ENCODE measurements at regions not wholly inside any gene's neighbourhood (a gene's known extent, or its start where the extent isn't known, plus 50 kb on each side); places are given as distances from the start of the nearest gene placed in this dataset.
"Not testable (repeated sequence)": the region's sequence is repeated elsewhere in the genome, so short reads cannot be mapped to it uniquely, and the experiment has no call there.

- TF ChIP-seq CTCF (IDR thresholded peaks at IDR 0.05; ENCODE audit: low read depth, low read length) (no peak), EZH2phosphoT487 (IDR thresholded peaks at IDR 0.05; ENCODE audit: low read depth) (no peak)
- Histone ChIP-seq H3K9me3 (ENCODE audit: insufficient read depth, low read length) (no peaks in the 10 kb centered on the region), H3K79me2 (ENCODE audit: low read length) (no peaks in the 10 kb centered on the region), H3K4me1 (ENCODE audit: low read length) (no peaks in the 10 kb centered on the region), H3K4me2 (ENCODE audit: low read length) (no peak overlapping the region), H3K36me3 (replicated peaks; ENCODE audit: low read depth, low read length) (no peaks in the 10 kb centered on the region), H4K20me1 (ENCODE audit: insufficient read depth, low read length) (no peaks in the 10 kb centered on the region), H3K27ac (ENCODE audit: low read length) (no peak overlapping the region), H3K9ac (ENCODE audit: low read length) (no peak overlapping the region), H2AFZ (ENCODE audit: low read depth, low read length) (no peak overlapping the region), H3K27me3 (ENCODE audit: low read depth, low read length) (0 out of 2 replicates have a peak, but pooled peaks cover 4% of the 10 kb centered on the region), H3K4me3 (ENCODE audit: low read length) (no peak overlapping the region)
These were observed 191.3 kb upstream of the ARID1B start for GRCh38 chr6:156585859-156586258.

GRCh38 chr6:156584121-156584520, 193.1 kb upstream of the ARID1B start:
- not testable (repeated sequence) for H4K20me1 ChIP-seq (ENCODE audit: insufficient read depth, low read length); H3K4me2 ChIP-seq (ENCODE audit: low read length); H3K9ac ChIP-seq (ENCODE audit: low read length); H3K27me3 ChIP-seq (ENCODE audit: low read depth, low read length); H2AFZ ChIP-seq (ENCODE audit: low read depth, low read length); H3K9me3 ChIP-seq (ENCODE audit: insufficient read depth, low read length); H3K36me3 ChIP-seq (replicated peaks; ENCODE audit: low read depth, low read length); H3K4me3 ChIP-seq (ENCODE audit: low read length); H3K27ac ChIP-seq (ENCODE audit: low read length); H3K79me2 ChIP-seq (ENCODE audit: low read length); H3K4me1 ChIP-seq (ENCODE audit: low read length)

- H2AFZ ChIP-seq (ENCODE audit: low read depth, low read length) = no peak overlapping the region
- no peak overlapping the region for H3K27ac ChIP-seq (ENCODE audit: low read length)
- no peaks in the 10 kb centered on the region for H3K79me2 ChIP-seq (ENCODE audit: low read length)
- no peak overlapping the region for H3K4me2 ChIP-seq (ENCODE audit: low read length)
- H3K9ac ChIP-seq (ENCODE audit: low read length) = no peak overlapping the region
- no peak overlapping the region for H3K4me3 ChIP-seq (ENCODE audit: low read length)
- no peaks in the 10 kb centered on the region for H3K9me3 ChIP-seq (ENCODE audit: insufficient read depth, low read length)
- no peaks in the 10 kb centered on the region for H3K27me3 ChIP-seq (ENCODE audit: low read depth, low read length)
- no peaks in the 10 kb centered on the region for H4K20me1 ChIP-seq (ENCODE audit: insufficient read depth, low read length)
- no peak for TF ChIP-seq CTCF (IDR thresholded peaks at IDR 0.05; ENCODE audit: low read depth, low read length)
- no peak for TF ChIP-seq EZH2phosphoT487 (IDR thresholded peaks at IDR 0.05; ENCODE audit: low read depth)
- H3K4me1 ChIP-seq (ENCODE audit: low read length) = no peaks in the 10 kb centered on the region
- H3K36me3 ChIP-seq (replicated peaks; ENCODE audit: low read depth, low read length) = no peaks in the 10 kb centered on the region
These were observed 194.1 kb upstream of the ARID1B start for GRCh38 chr6:156583083-156583482.

- Histone ChIP-seq H4K20me1 (ENCODE audit: insufficient read depth, low read length) (no peaks in the 10 kb centered on the region), H3K27ac (ENCODE audit: low read length) (no peak overlapping the region), H3K27me3 (ENCODE audit: low read depth, low read length) (no peaks in the 10 kb centered on the region), H3K4me1 (ENCODE audit: low read length) (no peaks in the 10 kb centered on the region), H2AFZ (ENCODE audit: low read depth, low read length) (no peak overlapping the region), H3K9ac (ENCODE audit: low read length) (no peak overlapping the region), H3K4me3 (ENCODE audit: low read length) (no peak overlapping the region), H3K79me2 (ENCODE audit: low read length) (no peaks in the 10 kb centered on the region), H3K4me2 (ENCODE audit: low read length) (no peak overlapping the region), H3K9me3 (ENCODE audit: insufficient read depth, low read length) (no peaks in the 10 kb centered on the region), H3K36me3 (replicated peaks; ENCODE audit: low read depth, low read length) (no peaks in the 10 kb centered on the region)
- TF ChIP-seq EZH2phosphoT487 (IDR thresholded peaks at IDR 0.05; ENCODE audit: low read depth) (no peak), CTCF (IDR thresholded peaks at IDR 0.05; ENCODE audit: low read depth, low read length) (no peak)
These were observed 194.6 kb upstream of the ARID1B start for GRCh38 chr6:156582509-156582992.

- no peak overlapping the region for H3K27ac ChIP-seq (ENCODE audit: low read length)
- no peaks in the 10 kb centered on the region for H3K79me2 ChIP-seq (ENCODE audit: low read length)
- no peak overlapping the region for H3K4me2 ChIP-seq (ENCODE audit: low read length)
- H3K9me3 ChIP-seq (ENCODE audit: insufficient read depth, low read length) = no peaks in the 10 kb centered on the region
- no peak overlapping the region for H3K4me3 ChIP-seq (ENCODE audit: low read length)
- H3K4me1 ChIP-seq (ENCODE audit: low read length) = no peaks in the 10 kb centered on the region
- no peaks in the 10 kb centered on the region for H3K27me3 ChIP-seq (ENCODE audit: low read depth, low read length)
- no peak overlapping the region for H3K9ac ChIP-seq (ENCODE audit: low read length)
- TF ChIP-seq EZH2phosphoT487 (IDR thresholded peaks at IDR 0.05; ENCODE audit: low read depth) (no peak), CTCF (IDR thresholded peaks at IDR 0.05; ENCODE audit: low read depth, low read length) (no peak)
- no peak overlapping the region for H2AFZ ChIP-seq (ENCODE audit: low read depth, low read length)
- H3K36me3 ChIP-seq (replicated peaks; ENCODE audit: low read depth, low read length) = no peaks in the 10 kb centered on the region
- no peaks in the 10 kb centered on the region for H4K20me1 ChIP-seq (ENCODE audit: insufficient read depth, low read length)
These were observed 197.6 kb upstream of the ARID1B start for GRCh38 chr6:156579564-156579963.
